Activated CD4-positive, alpha-beta T cell treated with anti-CD3 and anti-CD28 coated beads, Interleukin-2, amount 50 U/mL, for 1 hour (primary cell): ENCODE measurements at regions not wholly inside any gene's neighbourhood (a gene's known extent, or its start where the extent isn't known, plus 50 kb on each side); places are given as distances from the start of the nearest gene placed in this dataset.
"Not testable (repeated sequence)": the region's sequence is repeated elsewhere in the genome, so short reads cannot be mapped to it uniquely, and the experiment has no call there.

Experiments used
- DNase-seq: peaks from one replicate; pipeline ENCODE4 v3.0.0-alpha.2; 2020

GRCh38 chr9:42326482-42326881 lies 143.0 kb downstream of the SPATA31A6 start:
- DNase-seq = not testable (repeated sequence)

- not testable (repeated sequence) for DNase-seq
Observed at GRCh38 chr9:42335342-42335741, 151.9 kb downstream of the SPATA31A6 start.

- not testable (repeated sequence) for DNase-seq
Observed at GRCh38 chr9:42335984-42336657, 152.7 kb downstream of the SPATA31A6 start.

- DNase-seq = not testable (repeated sequence)
Observed at GRCh38 chr9:42338275-42338674, 154.8 kb downstream of the SPATA31A6 start.

GRCh38 chr9:42339671-42340434 lies 156.4 kb downstream of the SPATA31A6 start:
- DNase-seq = not testable (repeated sequence)

- DNase-seq = not testable (repeated sequence)
Observed at GRCh38 chr9:42340435-42340723, 156.9 kb downstream of the SPATA31A6 start.

- not testable (repeated sequence) for DNase-seq
Observed at GRCh38 chr9:42341860-42342259, 158.4 kb downstream of the SPATA31A6 start.

GRCh38 chr9:42342297-42342696 lies 158.8 kb downstream of the SPATA31A6 start:
- not testable (repeated sequence) for DNase-seq

GRCh38 chr9:42344508-42344907 lies 161.0 kb downstream of the SPATA31A6 start:
- not testable (repeated sequence) for DNase-seq

GRCh38 chr9:42346916-42347315 lies 163.5 kb downstream of the SPATA31A6 start:
- DNase-seq = not testable (repeated sequence)

GRCh38 chr9:42349181-42349580 lies 165.7 kb downstream of the SPATA31A6 start:
- DNase-seq = not testable (repeated sequence)

- not testable (repeated sequence) for DNase-seq
Observed at GRCh38 chr9:42350412-42350811, 167.0 kb downstream of the SPATA31A6 start.

GRCh38 chr9:42357604-42358373 lies 174.3 kb downstream of the SPATA31A6 start:
- not testable (repeated sequence) for DNase-seq

GRCh38 chr9:42358626-42359247 lies 175.3 kb downstream of the SPATA31A6 start:
- not testable (repeated sequence) for DNase-seq

GRCh38 chr9:42364410-42365243 lies 181.2 kb downstream of the SPATA31A6 start:
- DNase-seq = not testable (repeated sequence)

GRCh38 chr9:42365244-42365945 lies 181.9 kb downstream of the SPATA31A6 start:
- DNase-seq = not testable (repeated sequence)

- DNase-seq = not testable (repeated sequence)
Observed at GRCh38 chr9:42368279-42368881, 184.9 kb downstream of the SPATA31A6 start.

GRCh38 chr9:42370172-42370571 lies 186.7 kb downstream of the SPATA31A6 start:
- not testable (repeated sequence) for DNase-seq

- DNase-seq = not testable (repeated sequence)
Observed at GRCh38 chr9:42371417-42371816, 188.0 kb downstream of the SPATA31A6 start.

GRCh38 chr9:42377530-42378417 lies 194.3 kb downstream of the SPATA31A6 start:
- DNase-seq = not testable (repeated sequence)
